H9 (cell line): ENCODE measurements at regions not wholly inside any gene's neighbourhood (a gene's known extent, or its start where the extent isn't known, plus 50 kb on each side); places are given as distances from the start of the nearest gene placed in this dataset.

Experiments
- DNase-seq: peaks from one replicate; pipeline ENCODE4 v3.0.0-alpha.2; 2017
- H2AFZ ChIP-seq: one replicate; pipeline ENCODE4 v1.6.1; 2013; ENCODE audit warnings: mild to moderate bottlenecking, low read length, control low read depth, moderate library complexity
- H2AK5ac ChIP-seq: 2 replicates; pipeline ENCODE4 v1.6.1; 2013; ENCODE audit warnings: low read length, control low read depth, mixed read lengths; ENCODE audit not compliant: insufficient read length
- H2BK120ac ChIP-seq: one replicate; pipeline ENCODE4 v1.6.1; 2013; ENCODE audit warnings: low read depth, mild to moderate bottlenecking, low read length, control low read depth, inconsistent platforms; ENCODE audit not compliant: poor library complexity, severe bottlenecking
- H2BK12ac ChIP-seq: 2 replicates; pipeline ENCODE4 v1.6.1; 2013; ENCODE audit warnings: low read length, control low read depth, mixed read lengths, low read depth; ENCODE audit not compliant: insufficient read length
- H2BK15ac ChIP-seq: 2 replicates; pipeline ENCODE4 v1.6.1; 2013; ENCODE audit warnings: low read depth, low read length, control low read depth
- H2BK20ac ChIP-seq: one replicate; pipeline ENCODE4 v1.6.1; 2013; ENCODE audit warnings: low read depth, mild to moderate bottlenecking, low read length, control low read depth, inconsistent platforms; ENCODE audit not compliant: poor library complexity, severe bottlenecking
- H2BK5ac ChIP-seq: 2 replicates; pipeline ENCODE4 v1.6.1; 2013; ENCODE audit warnings: low read length, control low read depth, mixed read lengths; ENCODE audit not compliant: insufficient read length
- H3K14ac ChIP-seq: 2 replicates; pipeline ENCODE4 v1.6.1; 2013; ENCODE audit warnings: low read length, control low read depth; ENCODE audit not compliant: insufficient read depth
- H3K18ac ChIP-seq: 2 replicates; pipeline ENCODE4 v1.6.1; 2013; ENCODE audit warnings: low read depth, mild to moderate bottlenecking, mixed read lengths, low read length, control low read depth; ENCODE audit not compliant: insufficient read length
- H3K23ac ChIP-seq: 2 replicates; pipeline ENCODE4 v1.6.1; 2013; ENCODE audit warnings: low read length, control low read depth, mixed read lengths, low read depth; ENCODE audit not compliant: insufficient read length
- H3K23me2 ChIP-seq: 2 replicates; pipeline ENCODE4 v1.6.1; 2013; ENCODE audit warnings: low read depth, mild to moderate bottlenecking, mixed read lengths, low read length, control low read depth; ENCODE audit not compliant: insufficient read length, poor library complexity, severe bottlenecking
- H3K27ac ChIP-seq: 2 replicates; pipeline ENCODE4 v1.5.1; 2013; ENCODE audit warnings: low read length, control low read depth, mixed read lengths, low read depth; ENCODE audit not compliant: insufficient read length
- H3K27me3 ChIP-seq: 2 replicates; pipeline ENCODE4 v1.6.1; 2013; ENCODE audit warnings: low read length, control low read depth, inconsistent platforms; ENCODE audit not compliant: insufficient read depth
- H3K4ac ChIP-seq: 2 replicates; pipeline ENCODE4 v1.6.1; 2013; ENCODE audit warnings: low read depth, mild to moderate bottlenecking, control low read depth, inconsistent platforms, low read length, moderate library complexity
- H3K4me1 ChIP-seq: 2 replicates; pipeline ENCODE4 v1.6.1; 2013; ENCODE audit warnings: low read length, control low read depth, inconsistent platforms; ENCODE audit not compliant: insufficient read depth
- H3K4me2 ChIP-seq: 2 replicates; pipeline ENCODE4 v1.6.1; 2013; ENCODE audit warnings: low read length, control low read depth, mixed read lengths; ENCODE audit not compliant: insufficient read length, insufficient read depth
- H3K56ac ChIP-seq: 2 replicates; pipeline ENCODE4 v1.6.1; 2013; ENCODE audit warnings: low read depth, mild to moderate bottlenecking, mixed read lengths, low read length, control low read depth; ENCODE audit not compliant: insufficient read length
- H3K79me1 ChIP-seq: 2 replicates; pipeline ENCODE4 v1.6.1; 2013; ENCODE audit warnings: low read depth, mild to moderate bottlenecking, moderate library complexity, low read length, control low read depth, inconsistent platforms; ENCODE audit not compliant: insufficient read depth, poor library complexity, severe bottlenecking
- H3K79me2 ChIP-seq: 2 replicates; pipeline ENCODE4 v1.6.1; 2013; ENCODE audit warnings: low read length, control low read depth, inconsistent platforms; ENCODE audit not compliant: insufficient read depth
- H3K9ac ChIP-seq: 2 replicates; pipeline ENCODE4 v1.6.1; 2013; ENCODE audit warnings: low read length, control low read depth, mixed read lengths; ENCODE audit not compliant: insufficient read length; ENCODE audit errors: extremely low read depth
- H3K9me3 ChIP-seq: one replicate; pipeline ENCODE4 v1.6.1; 2013; ENCODE audit warnings: low read depth, low read length, inconsistent platforms; ENCODE audit not compliant: control insufficient read depth
- H3T11ph ChIP-seq: one replicate; pipeline ENCODE4 v1.6.1; 2013; ENCODE audit warnings: mild to moderate bottlenecking, low read length, control low read depth, inconsistent platforms
- H4K20me1 ChIP-seq: one replicate; pipeline ENCODE4 v1.6.1; 2013; ENCODE audit not compliant: control insufficient read depth, insufficient read length, insufficient read depth
- H4K5ac ChIP-seq: 2 replicates; pipeline ENCODE4 v1.6.1; 2013; ENCODE audit warnings: low read depth, mild to moderate bottlenecking, mixed read lengths, low read length, control low read depth; ENCODE audit not compliant: insufficient read length
- H4K8ac ChIP-seq: replicated peaks from 2 replicates; pipeline ENCODE4 v1.6.1; 2013; ENCODE audit warnings: low read length, control low read depth, mixed read lengths, low read depth; ENCODE audit not compliant: insufficient read length
- H4K91ac ChIP-seq: 2 replicates; pipeline ENCODE4 v1.6.1; 2013; ENCODE audit warnings: low read depth, mild to moderate bottlenecking, moderate library complexity, mixed read lengths, low read length, control low read depth; ENCODE audit not compliant: insufficient read length
- H3K27ac Mint-ChIP-seq, 3 experiments: 2 replicates in 2 of 3; 3 replicates in 1 of 3; pipeline ENCODE4 v1.8.0; 2020 to 2021; ENCODE audit warnings: mixed read lengths in 3 of 3, mild to moderate bottlenecking in 1 of 3, moderate library complexity in 1 of 3
- H3K27me3 Mint-ChIP-seq: 2 replicates; pipeline ENCODE4 v1.8.0; 2021; ENCODE audit warnings: low read depth, mild to moderate bottlenecking, moderate library complexity, mixed read lengths
- H3K36me3 Mint-ChIP-seq, 3 experiments: 2 replicates in 2 of 3; 3 replicates in 1 of 3; pipeline ENCODE4 v1.8.0; 2020 to 2021; ENCODE audit warnings: low read depth in 3 of 3, mixed read lengths in 3 of 3; ENCODE audit not compliant: insufficient read depth in 1 of 3
- H3K4me1 Mint-ChIP-seq, 2 experiments: 2 replicates each; pipeline ENCODE4 v1.8.0; 2020; ENCODE audit warnings: mixed read lengths in 2 of 2
- H3K4me3 Mint-ChIP-seq, 2 experiments: 2 replicates in 1 of 2; 3 replicates in 1 of 2; pipeline ENCODE4 v1.8.0; 2020 to 2021; ENCODE audit warnings: mild to moderate bottlenecking in 2 of 2, mixed read lengths in 2 of 2, moderate library complexity in 1 of 2
- H3K9me3 Mint-ChIP-seq, 2 experiments: 2 replicates in 1 of 2; 3 replicates in 1 of 2; pipeline ENCODE4 v1.8.0; 2020; ENCODE audit warnings: mild to moderate bottlenecking in 2 of 2, mixed read lengths in 2 of 2, moderate library complexity in 1 of 2
- CTCF ChIP-seq: fragments of 200-600 bp; sonication (generic); conservative IDR thresholded peaks from 3 replicates; pipeline ENCODE4 v1.8.0; 2021; ENCODE audit warnings: antibody characterized with exemption, mild to moderate bottlenecking
- WGBS: extraction: QIAGEN DNeasy Blood & Tissue Kit; methylation state at CpG from one replicate; pipeline ENCODE4 v1.1.7; 2013; ENCODE audit warnings: missing lambda C conversion rate, low lambda C conversion rate, mixed read lengths; ENCODE audit not compliant: insufficient read length; ENCODE audit errors: extremely low coverage; 5-methylcytosine and 5-hydroxymethylcytosine counted together

- Histone ChIP-seq H4K8ac (no peak overlapping the region), H2AK5ac (no peak overlapping the region), H2AFZ (no peak overlapping the region), H2BK20ac (no peak overlapping the region), H3K79me1 (no peaks in the 10 kb centered on the region), H3K18ac (no peak overlapping the region), H4K91ac (no peak overlapping the region), H3K27ac (no peak overlapping the region), H2BK120ac (no peak overlapping the region), H3K4me2 (no peak overlapping the region), H3K56ac (no peak overlapping the region), H4K20me1 (no peaks in the 10 kb centered on the region), H3K4ac (no peak overlapping the region), H3T11ph (no peak overlapping the region), H4K5ac (no peak overlapping the region), H3K23ac (no peak overlapping the region), H3K4me1 (no peaks in the 10 kb centered on the region), H3K9me3 (peaks cover 51% of the 10 kb centered on the region), H2BK12ac (no peak overlapping the region), H2BK5ac (no peak overlapping the region), H3K14ac (no peak overlapping the region), H3K9ac (no peak overlapping the region), H3K27me3 (no peaks in the 10 kb centered on the region), H3K79me2 (no peaks in the 10 kb centered on the region), H3K23me2 (no peaks in the 10 kb centered on the region), H2BK15ac (no peak overlapping the region)
- Mint-ChIP-seq H3K4me3 (no peak overlapping the region), H3K4me1 (no peaks in the 10 kb centered on the region), H3K9me3 (peaks cover 53 to 55% of the 10 kb centered on the region in 2 experiments), H3K36me3 (peaks cover 14 to 24% (median 24%) of the 10 kb centered on the region in 3 experiments), H3K27ac (no peak overlapping the region), H3K27me3 (peaks cover 6% of the 10 kb centered on the region)
- no peak for TF ChIP-seq CTCF
- no CpG with 5 or more reads among the region's 52 CpGs for WGBS
- no peak for DNase-seq
These were observed 716.9 kb downstream of the KCNJ18 start for GRCh38 chr17:22409160-22409751.
